PC-3 (cell line): ENCODE measurements at regions not wholly inside any gene's neighbourhood (a gene's known extent, or its start where the extent isn't known, plus 50 kb on each side); places are given as distances from the start of the nearest gene placed in this dataset.
"Not testable (repeated sequence)": the region's sequence is repeated elsewhere in the genome, so short reads cannot be mapped to it uniquely, and the experiment has no call there.

Experiments used
- EZH2 ChIP-seq: fragments of 300-600 bp; sonication (generic); IDR thresholded peaks from one replicate; pipeline ENCODE4 v1.6.1; 2017; ENCODE audit warnings: antibody characterized with exemption, mild to moderate bottlenecking, low read length; ENCODE audit not compliant: unreplicated experiment
- TF ChIP-seq, protein P1 (sequence below): fragments of 300-600 bp; sonication (generic); conservative IDR thresholded peaks from 2 replicates; pipeline ENCODE4 v1.5.1; 2017; ENCODE audit warnings: antibody characterized with exemption, low read depth, mild to moderate bottlenecking, low read length

DNA sequence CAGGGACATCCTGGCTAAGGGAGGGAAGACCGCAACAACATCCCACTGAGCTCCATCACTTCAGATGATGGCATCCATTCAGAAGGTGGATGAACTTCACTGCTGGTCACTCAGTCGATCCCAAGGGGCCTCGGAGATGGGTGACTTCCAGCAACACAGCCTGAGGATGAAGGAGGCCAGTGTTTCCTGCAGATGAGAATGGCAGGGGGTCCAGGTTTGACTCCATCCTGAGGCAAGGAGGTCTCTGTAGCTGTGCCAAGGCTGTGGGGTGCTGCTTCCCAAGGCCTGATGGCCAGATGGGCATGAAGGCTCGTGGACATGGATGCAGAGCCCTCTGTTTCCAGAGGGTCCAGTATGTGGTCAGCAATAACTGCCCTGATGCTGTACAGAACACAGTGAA lies 2693.4 kb upstream of the DEFB115 start:
- TF ChIP-seq, protein P1, sequence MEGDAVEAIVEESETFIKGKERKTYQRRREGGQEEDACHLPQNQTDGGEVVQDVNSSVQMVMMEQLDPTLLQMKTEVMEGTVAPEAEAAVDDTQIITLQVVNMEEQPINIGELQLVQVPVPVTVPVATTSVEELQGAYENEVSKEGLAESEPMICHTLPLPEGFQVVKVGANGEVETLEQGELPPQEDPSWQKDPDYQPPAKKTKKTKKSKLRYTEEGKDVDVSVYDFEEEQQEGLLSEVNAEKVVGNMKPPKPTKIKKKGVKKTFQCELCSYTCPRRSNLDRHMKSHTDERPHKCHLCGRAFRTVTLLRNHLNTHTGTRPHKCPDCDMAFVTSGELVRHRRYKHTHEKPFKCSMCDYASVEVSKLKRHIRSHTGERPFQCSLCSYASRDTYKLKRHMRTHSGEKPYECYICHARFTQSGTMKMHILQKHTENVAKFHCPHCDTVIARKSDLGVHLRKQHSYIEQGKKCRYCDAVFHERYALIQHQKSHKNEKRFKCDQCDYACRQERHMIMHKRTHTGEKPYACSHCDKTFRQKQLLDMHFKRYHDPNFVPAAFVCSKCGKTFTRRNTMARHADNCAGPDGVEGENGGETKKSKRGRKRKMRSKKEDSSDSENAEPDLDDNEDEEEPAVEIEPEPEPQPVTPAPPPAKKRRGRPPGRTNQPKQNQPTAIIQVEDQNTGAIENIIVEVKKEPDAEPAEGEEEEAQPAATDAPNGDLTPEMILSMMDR, result not testable (repeated sequence)
- not testable (repeated sequence) for TF ChIP-seq EZH2
